GM06990 (cell line): ENCODE measurements at regions not wholly inside any gene's neighbourhood (a gene's known extent, or its start where the extent isn't known, plus 50 kb on each side); places are given as distances from the start of the nearest gene placed in this dataset.
"Not testable (repeated sequence)": the region's sequence is repeated elsewhere in the genome, so short reads cannot be mapped to it uniquely, and the experiment has no call there.

Experiments
- DNase-seq: peaks from one replicate; pipeline ENCODE4 v3.0.0-alpha.2; 2011; ENCODE audit not compliant: insufficient read length; ENCODE audit errors: extremely low read depth
- H3K27me3 ChIP-seq: replicated peaks from 2 replicates; pipeline ENCODE4 v1.6.0; 2011; ENCODE audit warnings: low read length; ENCODE audit not compliant: control insufficient read depth, insufficient read depth
- H3K36me3 ChIP-seq: 2 replicates; pipeline ENCODE4 v1.5.1; 2011; ENCODE audit warnings: low read length; ENCODE audit not compliant: control insufficient read depth, insufficient read depth
- H3K4me3 ChIP-seq: replicated peaks from 2 replicates; pipeline ENCODE4 v1.5.1; 2011; ENCODE audit warnings: low read depth, mild to moderate bottlenecking, control low read depth, low read length
- TF ChIP-seq, protein P1 (sequence below): IDR thresholded peaks from 2 replicates; pipeline ENCODE4 v1.5.1; 2011; ENCODE audit warnings: low read length, control low read depth, mild to moderate bottlenecking, inconsistent platforms; ENCODE audit not compliant: insufficient read depth, poor library complexity, severe bottlenecking

- Histone ChIP-seq H3K27me3 (no peaks in the 10 kb centered on the region), H3K4me3 (no peak overlapping the region), H3K36me3 (no peaks in the 10 kb centered on the region)
- TF ChIP-seq, protein P1, sequence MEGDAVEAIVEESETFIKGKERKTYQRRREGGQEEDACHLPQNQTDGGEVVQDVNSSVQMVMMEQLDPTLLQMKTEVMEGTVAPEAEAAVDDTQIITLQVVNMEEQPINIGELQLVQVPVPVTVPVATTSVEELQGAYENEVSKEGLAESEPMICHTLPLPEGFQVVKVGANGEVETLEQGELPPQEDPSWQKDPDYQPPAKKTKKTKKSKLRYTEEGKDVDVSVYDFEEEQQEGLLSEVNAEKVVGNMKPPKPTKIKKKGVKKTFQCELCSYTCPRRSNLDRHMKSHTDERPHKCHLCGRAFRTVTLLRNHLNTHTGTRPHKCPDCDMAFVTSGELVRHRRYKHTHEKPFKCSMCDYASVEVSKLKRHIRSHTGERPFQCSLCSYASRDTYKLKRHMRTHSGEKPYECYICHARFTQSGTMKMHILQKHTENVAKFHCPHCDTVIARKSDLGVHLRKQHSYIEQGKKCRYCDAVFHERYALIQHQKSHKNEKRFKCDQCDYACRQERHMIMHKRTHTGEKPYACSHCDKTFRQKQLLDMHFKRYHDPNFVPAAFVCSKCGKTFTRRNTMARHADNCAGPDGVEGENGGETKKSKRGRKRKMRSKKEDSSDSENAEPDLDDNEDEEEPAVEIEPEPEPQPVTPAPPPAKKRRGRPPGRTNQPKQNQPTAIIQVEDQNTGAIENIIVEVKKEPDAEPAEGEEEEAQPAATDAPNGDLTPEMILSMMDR, result no peak
- DNase-seq, result no peak
Measured at GRCh38 chr1:87985071-87985470, 656.4 kb downstream of the LMO4 start.

DNA sequence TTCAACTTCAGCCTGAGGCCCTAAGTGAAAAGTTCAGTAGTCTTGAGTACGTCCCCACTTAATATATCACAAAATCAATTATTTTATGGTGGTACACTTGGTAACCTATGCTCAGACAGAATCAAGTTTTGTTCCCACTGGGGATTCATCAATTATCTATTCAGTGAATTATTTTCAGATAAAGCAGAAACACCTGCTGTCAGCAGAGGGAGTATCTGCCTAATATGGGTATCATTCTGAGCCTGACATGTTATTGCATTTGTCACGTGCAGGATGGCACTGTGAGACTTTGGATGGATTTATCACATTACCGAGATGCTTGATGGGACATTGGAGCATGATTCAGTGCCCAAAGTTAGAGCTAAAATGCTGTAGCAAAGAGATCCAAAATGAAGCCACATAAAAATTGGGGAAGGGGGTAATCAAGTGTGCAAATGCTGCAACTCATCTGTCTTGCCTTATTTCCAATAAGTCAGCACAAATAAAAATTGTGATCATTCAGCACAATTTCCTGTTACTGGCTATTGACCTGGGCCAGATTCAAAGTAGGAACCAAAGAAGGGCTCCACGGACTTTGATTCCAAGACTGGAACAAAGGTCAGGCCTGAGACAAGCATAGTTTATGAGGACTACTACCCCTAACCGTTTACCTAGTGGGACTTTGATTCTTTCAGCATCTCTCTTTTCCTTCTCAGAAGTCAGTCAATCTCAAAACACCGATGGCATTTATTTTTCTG is 657.6 kb downstream of the LMO4 start:
- Histone ChIP-seq H3K4me3 (no peak overlapping the region), H3K27me3 (no peaks in the 10 kb centered on the region), H3K36me3 (no peaks in the 10 kb centered on the region)
- no peak for DNase-seq
- TF ChIP-seq, protein P1, result no peak

DNA sequence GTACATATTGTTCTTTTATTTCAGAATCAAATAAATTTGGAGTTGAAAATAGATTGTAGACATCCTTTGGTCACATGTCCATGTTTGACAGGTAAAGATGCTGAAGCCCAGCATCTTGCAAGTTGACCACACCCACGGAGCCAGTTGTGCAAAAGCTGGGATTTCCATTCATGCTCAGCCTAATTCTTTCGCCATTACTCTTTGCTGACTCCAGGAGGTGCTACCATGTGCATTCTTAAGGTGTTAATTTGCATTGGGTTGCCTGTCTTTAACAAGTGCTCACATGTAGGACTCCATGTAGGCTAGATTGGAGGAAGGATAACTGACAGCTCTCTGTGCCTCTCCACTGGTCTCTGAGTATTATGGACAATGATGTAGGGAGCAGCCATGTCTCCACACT is 660.7 kb downstream of the LMO4 start:
- TF ChIP-seq, protein P1, result no peak
- Histone ChIP-seq H3K4me3 (no peak overlapping the region), H3K36me3 (no peaks in the 10 kb centered on the region), H3K27me3 (no peaks in the 10 kb centered on the region)
- DNase-seq, result no peak

- not testable (repeated sequence) for H3K27me3 ChIP-seq, H3K36me3 ChIP-seq, H3K4me3 ChIP-seq, DNase-seq
Measured at GRCh38 chr1:87992536-87992935, 663.9 kb downstream of the LMO4 start.

DNA sequence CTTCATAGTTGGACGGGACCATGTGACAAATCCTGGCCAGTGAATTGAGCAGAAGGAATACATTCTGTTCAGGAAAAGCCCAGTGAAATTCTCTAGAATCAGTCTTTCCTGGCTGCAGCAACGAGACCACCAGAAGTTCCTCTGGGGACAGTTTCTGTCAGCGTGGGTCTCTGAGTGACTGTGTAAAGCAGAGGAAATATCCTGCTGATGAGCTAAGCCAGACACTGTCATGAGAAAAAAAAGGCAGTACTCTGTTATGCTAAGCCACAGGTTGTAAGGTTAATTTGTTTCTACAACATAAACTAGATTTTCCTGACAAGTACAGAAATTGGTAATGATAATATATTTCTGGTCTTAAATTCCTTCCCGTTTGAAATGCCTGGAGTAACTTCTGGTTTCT is 664.4 kb downstream of the LMO4 start:
- DNase-seq, result no peak
- Histone ChIP-seq H3K4me3 (no peak overlapping the region), H3K36me3 (no peaks in the 10 kb centered on the region), H3K27me3 (no peaks in the 10 kb centered on the region)
- TF ChIP-seq, protein P1, result no peak

GRCh38 chr1:87999852-88000251 is 671.2 kb downstream of the LMO4 start:
- H3K36me3 ChIP-seq, result no peaks in the 10 kb centered on the region
- TF ChIP-seq, protein P1, result no peak
- H3K4me3 ChIP-seq, result no peak overlapping the region
- no peaks in the 10 kb centered on the region for H3K27me3 ChIP-seq
- no peak for DNase-seq
